Spleen (tissue), 11 donors: ENCODE measurements at regions not wholly inside any gene's neighbourhood (a gene's known extent, or its start where the extent isn't known, plus 50 kb on each side); places are given as distances from the start of the nearest gene placed in this dataset.

Source experiments
- DNase-seq: peaks from one replicate; pipeline ENCODE4 v3.0.0-alpha.2; 2020
- H3K27ac ChIP-seq, 8 donors: fragments of 200-600 bp; sonication (generic) in 7 of 8; 1 replicate in 4 of 8; 2 replicates in 4 of 8; pipeline versions ENCODE4 v1.5.0 to v1.8.0; 2016 to 2021; ENCODE audit warnings: inconsistent platforms in 4 of 8, mild to moderate bottlenecking in 4 of 8, moderate library complexity in 1 of 8
- H3K27me3 ChIP-seq, 7 donors: fragments of 200-600 bp; sonication (generic) in 6 of 7; replicated peaks in 1 of 7; 1 replicate in 4 of 7; 2 replicates in 3 of 7; pipeline versions ENCODE4 v1.5.0 to v1.8.0; 2016 to 2021; ENCODE audit warnings: inconsistent platforms in 3 of 7, mild to moderate bottlenecking in 1 of 7
- H3K36me3 ChIP-seq, 6 donors: fragments of 200-600 bp; sonication (generic) in 5 of 6; 1 replicate in 4 of 6; 2 replicates in 2 of 6; pipeline versions ENCODE4 v1.5.0 to v1.8.0; 2016 to 2021; ENCODE audit warnings: inconsistent platforms in 2 of 6
- H3K4me1 ChIP-seq, 6 donors: fragments of 200-600 bp; sonication (generic) in 5 of 6; 1 replicate in 3 of 6; 2 replicates in 3 of 6; pipeline versions ENCODE4 v1.5.0 to v1.8.0; 2016 to 2021; ENCODE audit warnings: inconsistent platforms in 3 of 6
- H3K4me3 ChIP-seq, 8 donors: fragments of 200-600 bp; sonication (generic) in 7 of 8; 1 replicate in 4 of 8; 2 replicates in 4 of 8; pipeline versions ENCODE4 v1.5.0 to v1.8.0; 2016 to 2021; ENCODE audit warnings: inconsistent platforms in 4 of 8, mild to moderate bottlenecking in 4 of 8, moderate library complexity in 2 of 8
- H3K9me3 ChIP-seq, 8 donors: fragments of 200-600 bp; sonication (generic) in 7 of 8; 1 replicate in 4 of 8; 2 replicates in 4 of 8; pipeline versions ENCODE4 v1.5.0 to v1.8.0; 2016 to 2021; ENCODE audit warnings: inconsistent platforms in 4 of 8
- POLR2A ChIP-seq, 3 donors: fragments of 450-650 bp; IDR thresholded peaks; one replicate each; pipeline ENCODE4 v1.5.1; 2017; ENCODE audit warnings: antibody characterized with exemption in 3 of 3, mild to moderate bottlenecking in 1 of 3
- POLR2AphosphoS5 ChIP-seq, 3 donors: sonication (generic); formaldehyde crosslinking; IDR thresholded peaks; one replicate each; pipeline ENCODE4 v1.5.1; 2017; ENCODE audit warnings: antibody characterized with exemption in 3 of 3
- WGBS, 5 donors: extraction: QIAGEN DNeasy Blood & Tissue Kit in 3 of 5; methylation state at CpG; one replicate each; pipeline versions ENCODE4 v1.1.5 to v1.1.7; 2013 to 2018; 5-methylcytosine and 5-hydroxymethylcytosine counted together
- intact Hi-C: fragments of 100-400 bp; cut with DNase I; formaldehyde crosslinking; loops from one replicate; pipeline ENCODE4 v1.15.0; 2023; ENCODE audit warnings: low total_unique reads
- TF ChIP-seq, protein P1 (sequence below), 11 experiments: fragments of 200-600 bp in 7 of 11; fragments of 450-650 bp in 4 of 11; sonication (generic) in 4 of 11; IDR thresholded peaks in 8 of 11; conservative IDR thresholded peaks in 3 of 11; 1 replicate in 7 of 11; 2 replicates in 4 of 11; pipeline versions ENCODE4 v1.4.0 to v1.8.0; 2016 to 2021; ENCODE audit warnings: antibody characterized with exemption in 11 of 11, inconsistent platforms in 4 of 11, mild to moderate bottlenecking in 1 of 11
- donor health status: healthy with polysubstance abuse.
- donor health status: DM: no; HTN: no; CAD: no; lungs with moderate emphysema.
- donor health status: DM: no; HTN: no; CAD: no.
- donor health status: Bipolar disorder and iron deficiency.
- donor health status: healthy.
- donor health status: DM: no; HTN: no; CAD: no.
- donor health status: DM: yes; HTN: yes; CAD: no.

DNA sequence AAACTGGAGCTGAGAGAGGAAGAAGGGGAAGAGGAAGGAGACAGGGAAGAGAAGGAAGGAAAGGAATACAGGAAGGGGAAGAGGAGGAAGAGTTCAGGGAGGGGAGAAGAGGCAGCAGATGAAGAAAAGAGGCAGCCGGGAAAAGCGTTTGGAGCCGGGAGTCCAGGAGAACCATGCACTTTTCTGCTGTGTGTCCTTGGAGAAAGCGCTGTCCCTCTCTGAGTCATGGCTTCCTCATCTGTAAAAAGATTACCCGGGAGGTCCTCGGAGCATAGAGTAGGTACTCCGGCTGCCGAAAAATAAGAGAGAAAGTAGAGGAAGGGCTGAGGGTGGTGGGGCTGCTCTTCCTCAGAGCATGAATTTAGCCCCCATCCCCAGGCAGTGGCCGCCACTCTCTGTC lies 226.9 kb downstream of the MN1 start:
- Histone ChIP-seq H3K9me3 (peaks cover 0 to 11% (median 0%) of the 10 kb centered on the region in 8 donors), H3K4me3 (no peak overlapping the region), H3K27ac (no peak overlapping the region), H3K27me3 (peaks cover 0 to 80% (median 13%) of the 10 kb centered on the region in 7 donors), H3K4me1 (peaks cover 0 to 9% (median 0%) of the 10 kb centered on the region in 6 donors), H3K36me3 (no peaks in the 10 kb centered on the region)
- intact Hi-C loops, result no loop called here
- TF ChIP-seq POLR2A (IDR thresholded peaks at IDR 0.05), result no peak
- TF ChIP-seq POLR2AphosphoS5 (IDR thresholded peaks at IDR 0.05), result no peak
- TF ChIP-seq, protein P1, sequence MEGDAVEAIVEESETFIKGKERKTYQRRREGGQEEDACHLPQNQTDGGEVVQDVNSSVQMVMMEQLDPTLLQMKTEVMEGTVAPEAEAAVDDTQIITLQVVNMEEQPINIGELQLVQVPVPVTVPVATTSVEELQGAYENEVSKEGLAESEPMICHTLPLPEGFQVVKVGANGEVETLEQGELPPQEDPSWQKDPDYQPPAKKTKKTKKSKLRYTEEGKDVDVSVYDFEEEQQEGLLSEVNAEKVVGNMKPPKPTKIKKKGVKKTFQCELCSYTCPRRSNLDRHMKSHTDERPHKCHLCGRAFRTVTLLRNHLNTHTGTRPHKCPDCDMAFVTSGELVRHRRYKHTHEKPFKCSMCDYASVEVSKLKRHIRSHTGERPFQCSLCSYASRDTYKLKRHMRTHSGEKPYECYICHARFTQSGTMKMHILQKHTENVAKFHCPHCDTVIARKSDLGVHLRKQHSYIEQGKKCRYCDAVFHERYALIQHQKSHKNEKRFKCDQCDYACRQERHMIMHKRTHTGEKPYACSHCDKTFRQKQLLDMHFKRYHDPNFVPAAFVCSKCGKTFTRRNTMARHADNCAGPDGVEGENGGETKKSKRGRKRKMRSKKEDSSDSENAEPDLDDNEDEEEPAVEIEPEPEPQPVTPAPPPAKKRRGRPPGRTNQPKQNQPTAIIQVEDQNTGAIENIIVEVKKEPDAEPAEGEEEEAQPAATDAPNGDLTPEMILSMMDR (IDR thresholded peaks at IDR 0.05 in 8 of 11, conservative IDR thresholded peaks at IDR 0.05 in 3 of 11), result no peak
- WGBS, 5 donors, result 75 to 89% (median 78%) methylated on average over 9 of the region's 9 CpGs
- DNase-seq, result no peak

DNA sequence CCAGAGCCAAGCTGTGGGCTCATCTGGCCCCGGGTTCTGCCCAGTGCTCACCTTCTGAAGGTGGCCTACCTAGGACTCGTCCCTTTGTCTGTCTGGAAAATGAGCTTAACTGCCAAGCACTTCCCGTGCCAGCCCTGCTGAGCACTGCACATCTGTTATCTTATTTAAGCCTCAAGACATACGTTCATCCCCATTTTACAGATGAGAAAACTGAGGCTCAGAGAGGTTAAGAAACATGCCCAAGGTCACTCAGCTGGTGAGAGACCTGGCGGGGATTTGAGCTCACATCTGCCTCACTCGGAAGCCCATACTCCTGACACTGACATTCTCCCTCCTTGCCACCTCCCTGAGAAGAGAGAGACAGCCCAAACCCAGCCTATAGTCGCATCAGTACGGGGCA lies 226.2 kb downstream of the MN1 start:
- intact Hi-C loops, result no loop called here
- TF ChIP-seq POLR2A (IDR thresholded peaks at IDR 0.05), result no peak
- TF ChIP-seq, protein P1 (IDR thresholded peaks at IDR 0.05 in 8 of 11, conservative IDR thresholded peaks at IDR 0.05 in 3 of 11), result no peak
- no peak for TF ChIP-seq POLR2AphosphoS5 (IDR thresholded peaks at IDR 0.05)
- peak; percentile 36 for DNase-seq
- 80 to 91% (median 85%) methylated on average over 8 of the region's 8 CpGs for WGBS, 5 donors
- Histone ChIP-seq H3K4me3 (no peak overlapping the region), H3K27me3 (peaks cover 0 to 87% (median 14%) of the 10 kb centered on the region in 7 donors), H3K9me3 (peaks cover 0 to 11% (median 0%) of the 10 kb centered on the region in 8 donors), H3K4me1 (peaks cover 0 to 9% (median 0%) of the 10 kb centered on the region in 6 donors), H3K27ac (no peak overlapping the region), H3K36me3 (no peaks in the 10 kb centered on the region)

DNA sequence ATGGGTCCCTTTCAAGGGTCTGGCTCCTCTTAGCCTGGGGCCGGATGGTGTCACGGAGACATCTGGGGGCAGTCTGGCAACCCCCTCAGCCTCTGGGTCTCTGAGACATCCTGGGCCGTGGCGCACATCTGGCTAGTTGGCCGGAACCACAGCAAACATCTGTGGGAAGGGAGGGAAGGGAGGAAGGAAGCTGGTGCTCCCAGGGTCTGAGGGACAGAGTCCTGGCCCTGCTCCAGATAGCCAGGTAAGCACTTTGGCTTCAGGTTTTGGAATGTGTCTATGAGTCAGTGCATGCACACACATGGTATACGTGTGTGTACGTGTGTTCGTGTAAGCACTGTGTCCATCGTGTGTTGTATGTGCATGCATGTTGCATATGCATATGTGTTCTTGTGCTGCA lies 225.1 kb downstream of the MN1 start:
- peaks cover 0 to 11% (median 0%) of the 10 kb centered on the region in 8 donors for H3K9me3 ChIP-seq
- WGBS, 5 donors, result 36 to 65% (median 50%) methylated on average over 2 to 9 of the region's 9 CpGs
- H3K27ac ChIP-seq, result no peak overlapping the region
- H3K4me1 ChIP-seq, result peaks cover 0 to 9% (median 0%) of the 10 kb centered on the region in 6 donors
- peaks cover 0 to 86% (median 11%) of the 10 kb centered on the region in 7 donors for H3K27me3 ChIP-seq
- no peaks in the 10 kb centered on the region for H3K36me3 ChIP-seq
- TF ChIP-seq, protein P1 (IDR thresholded peaks at IDR 0.05 in 8 of 11, conservative IDR thresholded peaks at IDR 0.05 in 3 of 11), result no peak
- no peak for TF ChIP-seq POLR2AphosphoS5 (IDR thresholded peaks at IDR 0.05)
- no peak for TF ChIP-seq POLR2A (IDR thresholded peaks at IDR 0.05)
- DNase-seq, result no peak
- no peak overlapping the region for H3K4me3 ChIP-seq
- intact Hi-C loops, result no loop called here

DNA sequence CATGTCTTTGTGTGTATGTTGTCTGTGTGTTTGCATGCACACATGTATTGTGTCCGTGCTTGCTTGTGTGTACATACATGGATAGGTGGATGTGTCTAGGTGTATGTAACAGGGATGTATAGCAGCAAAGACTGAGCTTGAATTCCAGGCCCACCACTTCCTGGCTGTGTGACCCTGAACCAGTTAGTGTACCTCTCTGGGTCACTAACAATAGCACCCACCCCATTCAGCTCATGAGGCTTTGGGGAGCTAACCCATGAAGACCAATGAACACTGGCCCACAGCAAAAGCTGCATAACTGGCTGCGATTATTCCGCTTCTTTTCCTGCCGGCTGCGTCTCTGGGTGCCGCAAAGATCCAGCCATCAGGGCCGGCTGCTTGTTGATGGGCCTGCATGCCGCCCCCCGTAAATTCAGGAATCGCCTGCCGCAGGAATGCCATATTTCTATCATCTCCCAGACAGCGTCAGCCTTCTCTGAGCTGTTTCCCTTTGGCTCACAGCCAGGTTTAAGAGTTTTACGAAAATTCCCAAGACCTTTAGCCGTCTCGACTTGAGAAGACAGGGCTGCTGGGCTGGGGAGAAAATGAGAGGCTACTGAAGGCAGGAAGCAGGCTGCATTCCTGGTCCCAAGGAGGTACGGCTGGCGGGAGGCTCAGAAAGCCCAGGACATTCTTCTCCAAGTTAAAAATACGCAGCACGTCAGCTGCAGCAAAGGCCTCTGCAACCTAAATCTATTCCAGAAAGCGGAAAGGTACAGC lies 224.6 kb downstream of the MN1 start:
- Histone ChIP-seq H3K4me3 (no peak overlapping the region), H3K36me3 (no peaks in the 10 kb centered on the region), H3K27ac (no peak overlapping the region), H3K9me3 (peaks cover 0 to 9% (median 0%) of the 10 kb centered on the region in 8 donors), H3K4me1 (peaks cover 0 to 9% (median 0%) of the 10 kb centered on the region in 6 donors), H3K27me3 (peaks cover 0 to 80% (median 6%) of the 10 kb centered on the region in 7 donors)
- peak; percentile 16 for DNase-seq
- intact Hi-C loops, result no loop called here
- 46 to 72% (median 54%) methylated on average over 18 to 20 of the region's 20 CpGs for WGBS, 5 donors
- TF ChIP-seq POLR2A (IDR thresholded peaks at IDR 0.05) (no peak), POLR2AphosphoS5 (IDR thresholded peaks at IDR 0.05) (no peak)
- TF ChIP-seq, protein P1 (IDR thresholded peaks at IDR 0.05 in 8 of 11, conservative IDR thresholded peaks at IDR 0.05 in 3 of 11), result no peak
